ENCODE measurements at regions not wholly inside any gene's neighbourhood (a gene's known extent, or its start where the extent isn't known, plus 50 kb on each side); places are given as distances from the start of the nearest gene placed in this dataset.
"Not testable (repeated sequence)": the region's sequence is repeated elsewhere in the genome, so short reads cannot be mapped to it uniquely, and the experiment has no call there.

GRCh38 chr2:193837111-193837738, 1642.5 kb upstream of the TMEFF2 start:
- no peak overlapping the region for H3K4me3 ChIP-seq
- no peak for DNase-seq (ENCODE audit: low spot score)
- no peak for TF ChIP-seq CTCF (IDR thresholded peaks at IDR 0.05)
- H3K27ac ChIP-seq, result no peak overlapping the region

GRCh38 chr2:193836424-193837006, 1641.8 kb upstream of the TMEFF2 start:
- H3K4me3 ChIP-seq; DNase-seq (ENCODE audit: low spot score): not testable (repeated sequence)

GRCh38 chr2:193833895-193834294, 1639.2 kb upstream of the TMEFF2 start:
- DNase-seq (ENCODE audit: low spot score); H3K27ac ChIP-seq; H3K4me3 ChIP-seq: not testable (repeated sequence)

More at GRCh38 chr2:193836424-193837006, 1641.8 kb upstream of the TMEFF2 start:
- H3K27ac ChIP-seq, result not testable (repeated sequence)

- TF ChIP-seq CTCF (IDR thresholded peaks at IDR 0.05), result no peak
- DNase-seq (ENCODE audit: low spot score), result no peak
Measured at GRCh38 chr2:193824474-193824873, 1629.7 kb upstream of the TMEFF2 start.

GRCh38 chr2:193818801-193819499, 1624.2 kb upstream of the TMEFF2 start:
- H3K4me3 ChIP-seq, result no peak overlapping the region
- no peak overlapping the region for H3K27ac ChIP-seq
- peak; percentile 40 for DNase-seq (ENCODE audit: low spot score)
- TF ChIP-seq CTCF (IDR thresholded peaks at IDR 0.05), result no peak

More at GRCh38 chr2:193824474-193824873, 1629.7 kb upstream of the TMEFF2 start:
- no peak overlapping the region for H3K4me3 ChIP-seq
- no peak overlapping the region for H3K27ac ChIP-seq

GRCh38 chr2:193816008-193816407, 1621.3 kb upstream of the TMEFF2 start:
- DNase-seq (ENCODE audit: low spot score), result no peak
- no peak for TF ChIP-seq CTCF (IDR thresholded peaks at IDR 0.05)
- H3K4me3 ChIP-seq, result no peak overlapping the region
- H3K27ac ChIP-seq, result no peak overlapping the region

GRCh38 chr2:193810533-193810932, 1615.8 kb upstream of the TMEFF2 start:
- no peak for DNase-seq (ENCODE audit: low spot score)
- H3K4me3 ChIP-seq, result no peak overlapping the region
- TF ChIP-seq CTCF (IDR thresholded peaks at IDR 0.05), result no peak
- no peak overlapping the region for H3K27ac ChIP-seq

- H3K27ac ChIP-seq, result no peak overlapping the region
- DNase-seq (ENCODE audit: low spot score), result no peak
- no peak for TF ChIP-seq CTCF (IDR thresholded peaks at IDR 0.05)
Measured at GRCh38 chr2:193808877-193809276, 1614.1 kb upstream of the TMEFF2 start.

More at GRCh38 chr2:193808877-193809276, 1614.1 kb upstream of the TMEFF2 start:
- no peak overlapping the region for H3K4me3 ChIP-seq
